GM21367 (cell line): ENCODE measurements at regions not wholly inside any gene's neighbourhood (a gene's known extent, or its start where the extent isn't known, plus 50 kb on each side); places are given as distances from the start of the nearest gene placed in this dataset.
"Not testable (repeated sequence)": the region's sequence is repeated elsewhere in the genome, so short reads cannot be mapped to it uniquely, and the experiment has no call there.

Experiments used
- ATAC-seq: cut with Tn5 transposase; IDR thresholded peaks from one replicate; pipeline ENCODE4 v1.9.1; 2021; ENCODE audit not compliant: unreplicated experiment

DNA sequence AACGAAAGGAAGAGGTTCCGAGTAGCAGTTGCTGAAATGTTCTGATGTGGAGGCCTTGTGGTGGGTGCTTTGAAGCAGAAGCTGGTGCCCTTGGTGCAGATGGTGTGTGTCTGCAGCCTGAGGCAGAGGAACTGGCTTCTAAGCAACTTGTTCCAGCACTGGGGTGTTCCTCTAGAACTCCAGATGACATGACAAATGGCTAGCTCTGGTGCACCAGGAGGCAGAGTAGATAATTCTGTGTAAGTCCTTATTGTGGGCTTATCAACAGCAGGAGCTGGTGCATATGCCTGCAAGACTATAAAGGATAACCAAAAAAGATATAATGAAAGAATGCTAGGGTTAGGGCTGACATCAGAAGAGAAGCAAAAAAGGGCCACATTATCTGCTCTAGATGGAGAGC is 76.5 kb downstream of the ARL5B start:
- no peak for ATAC-seq

GRCh38 chr10:18737236-18737635 is 78.0 kb downstream of the ARL5B start:
- ATAC-seq = no peak

- no peak for ATAC-seq
These were observed 78.6 kb downstream of the ARL5B start for GRCh38 chr10:18737841-18738240.

DNA sequence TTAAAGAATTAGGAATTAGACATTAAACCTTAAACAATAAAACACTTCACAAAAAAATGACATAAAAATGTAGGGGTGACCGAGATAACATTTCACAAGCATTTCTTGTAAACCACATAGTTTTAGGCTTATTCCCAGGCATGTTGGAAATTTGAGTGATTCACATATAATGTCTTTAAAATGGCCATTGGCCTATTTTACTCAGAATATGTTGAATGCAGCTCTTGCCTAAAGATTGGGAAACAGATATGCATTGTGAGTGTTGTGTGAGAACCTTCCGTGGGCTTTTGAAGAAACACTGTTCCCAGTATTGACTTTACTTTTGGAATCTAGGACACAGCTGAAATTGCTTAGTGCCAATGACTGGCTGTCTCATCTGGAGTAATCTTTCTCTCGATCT is 79.6 kb downstream of the ARL5B start:
- ATAC-seq = no peak

- no peak for ATAC-seq
These were observed 84.7 kb downstream of the ARL5B start for GRCh38 chr10:18743926-18744325.

DNA sequence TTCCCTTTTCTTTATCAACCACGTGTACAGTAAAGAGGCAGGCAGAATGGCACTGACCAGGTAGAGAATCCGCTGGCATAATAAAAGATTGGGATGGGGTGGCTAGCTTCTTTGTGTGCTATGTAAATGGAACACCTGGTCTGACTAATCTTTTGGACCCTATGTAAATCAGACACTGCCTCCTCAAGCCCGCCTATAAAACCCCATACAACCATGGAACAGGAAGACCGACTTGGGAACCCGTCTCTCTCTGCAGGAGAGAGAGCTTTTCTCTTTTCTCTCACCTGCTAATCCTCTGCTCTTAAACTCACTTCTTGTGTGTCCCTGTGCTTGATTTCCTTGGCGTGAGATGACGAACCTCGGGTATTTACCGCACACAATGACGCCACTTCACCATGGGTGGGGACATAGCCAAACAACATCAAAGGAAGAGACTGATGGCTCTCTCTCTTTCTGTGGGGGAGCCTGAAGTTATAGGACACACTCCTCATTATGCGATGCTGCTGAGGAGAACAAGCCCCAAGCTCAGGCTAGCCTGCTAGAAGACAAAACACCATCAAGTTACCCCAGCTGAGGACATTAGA is 94.2 kb downstream of the ARL5B start:
- no peak for ATAC-seq

GRCh38 chr10:18759575-18759974 is 100.3 kb downstream of the ARL5B start:
- peak; percentile 83 for ATAC-seq

- no peak for ATAC-seq
These were observed 101.6 kb downstream of the ARL5B start for GRCh38 chr10:18760836-18761235.

DNA sequence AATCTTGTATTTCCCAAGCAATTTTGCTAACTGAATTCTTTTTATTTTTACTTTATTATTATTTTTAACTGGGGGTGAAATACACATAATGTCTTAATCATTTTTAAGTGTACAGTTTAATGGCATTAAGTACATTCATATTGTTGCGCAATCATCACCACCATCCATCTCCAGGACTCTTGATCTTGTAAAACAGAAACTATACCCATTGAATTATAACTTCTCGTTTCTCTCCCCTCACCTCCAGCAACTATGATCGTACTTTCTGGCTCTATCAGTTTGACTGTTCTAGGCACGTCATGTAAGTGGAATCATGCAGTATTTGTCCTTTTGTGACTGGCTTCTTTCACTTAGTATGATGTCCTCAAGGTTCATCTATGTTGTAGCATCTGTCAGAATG is 108.8 kb downstream of the ARL5B start:
- no peak for ATAC-seq

DNA sequence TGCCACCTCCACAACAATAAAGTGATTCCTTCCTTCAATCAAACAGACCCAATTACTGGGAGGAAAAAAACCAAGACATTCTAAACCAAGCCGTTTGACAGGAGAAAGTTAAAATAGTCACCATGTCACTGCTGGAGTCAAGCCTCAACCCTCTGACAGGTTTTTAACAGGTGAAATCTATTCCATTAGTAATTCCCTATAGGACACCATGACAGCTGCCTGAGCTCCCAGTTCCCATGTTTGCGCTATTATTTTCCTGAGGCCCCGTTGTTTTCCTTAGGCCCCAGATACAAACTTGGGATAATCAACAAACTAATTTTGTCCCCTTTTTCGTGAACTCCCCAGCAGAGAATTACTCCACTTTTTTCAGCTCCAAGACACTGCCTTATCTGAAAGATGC is 113.9 kb downstream of the ARL5B start:
- ATAC-seq = no peak

DNA sequence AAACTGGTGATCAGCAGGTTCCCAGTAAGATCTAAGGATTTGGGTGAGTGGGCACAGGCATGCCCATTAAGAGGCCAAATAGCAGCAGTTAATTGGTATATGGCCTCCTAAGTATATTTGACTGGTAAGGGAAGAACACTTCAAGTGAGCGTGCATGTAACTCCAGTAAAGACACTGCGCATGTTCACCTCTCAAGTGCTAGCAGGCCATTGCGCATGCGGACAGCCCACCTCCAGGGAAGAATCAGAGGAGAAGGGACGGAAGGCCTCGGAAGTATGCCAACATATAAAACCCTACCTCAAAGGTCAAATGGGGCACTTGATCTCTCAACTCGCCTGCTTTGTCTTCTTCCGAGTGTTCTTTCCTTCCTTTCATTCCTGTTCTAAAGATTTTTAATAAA is 118.0 kb downstream of the ARL5B start:
- no peak for ATAC-seq

DNA sequence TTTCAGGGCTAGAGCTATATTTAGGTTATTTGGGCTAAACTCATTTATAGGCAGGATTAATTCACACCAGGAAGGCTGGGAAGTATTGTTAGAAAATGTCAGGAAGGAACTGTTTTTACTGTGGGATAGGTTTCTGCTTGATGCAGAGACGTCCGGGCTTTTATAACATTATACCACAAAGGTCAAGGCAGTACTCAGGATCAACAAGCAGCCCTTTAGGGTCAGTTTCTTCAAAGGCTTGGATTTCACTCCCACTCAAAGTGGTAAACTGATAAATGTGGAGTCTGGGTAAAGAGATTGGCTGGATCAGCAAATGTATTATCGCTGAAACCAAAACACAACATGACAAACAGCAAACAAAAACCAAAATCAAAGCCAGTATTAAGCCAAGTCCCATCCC is 127.2 kb downstream of the ARL5B start:
- ATAC-seq = no peak

GRCh38 chr10:18793951-18794350 is 134.7 kb downstream of the ARL5B start:
- ATAC-seq = no peak

GRCh38 chr10:18795549-18795948 is 136.3 kb downstream of the ARL5B start:
- ATAC-seq = no peak

GRCh38 chr10:18797286-18797685 is 138.1 kb downstream of the ARL5B start:
- no peak for ATAC-seq

GRCh38 chr10:18822156-18822555 is 162.9 kb downstream of the ARL5B start:
- no peak for ATAC-seq

GRCh38 chr10:18829259-18829658 is 170.0 kb downstream of the ARL5B start:
- no peak for ATAC-seq

GRCh38 chr10:18830277-18830676 is 171.0 kb downstream of the ARL5B start:
- no peak for ATAC-seq

DNA sequence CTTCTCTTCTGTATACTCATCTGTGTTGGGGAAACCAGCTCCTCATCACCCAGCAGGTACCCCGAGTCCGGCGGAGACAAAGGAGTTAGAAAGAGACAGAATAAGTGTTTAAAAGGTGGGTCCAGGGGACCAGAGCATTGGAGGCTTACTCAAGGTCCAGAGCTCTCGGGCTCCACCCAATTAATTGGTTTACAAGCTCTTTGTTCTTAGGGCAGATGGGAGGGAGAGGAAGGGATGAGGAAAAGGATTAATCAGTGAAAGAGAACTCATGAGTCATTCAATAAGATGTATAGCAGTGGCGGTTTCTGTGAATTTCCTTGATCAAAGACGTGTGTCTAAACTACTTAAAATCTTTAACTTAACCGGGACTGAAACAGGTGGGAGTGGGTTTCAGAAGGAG is 192.0 kb upstream of the MALRD1 start:
- ATAC-seq = not testable (repeated sequence)

- ATAC-seq = no peak
These were observed 188.9 kb upstream of the MALRD1 start for GRCh38 chr10:18859659-18860058.

DNA sequence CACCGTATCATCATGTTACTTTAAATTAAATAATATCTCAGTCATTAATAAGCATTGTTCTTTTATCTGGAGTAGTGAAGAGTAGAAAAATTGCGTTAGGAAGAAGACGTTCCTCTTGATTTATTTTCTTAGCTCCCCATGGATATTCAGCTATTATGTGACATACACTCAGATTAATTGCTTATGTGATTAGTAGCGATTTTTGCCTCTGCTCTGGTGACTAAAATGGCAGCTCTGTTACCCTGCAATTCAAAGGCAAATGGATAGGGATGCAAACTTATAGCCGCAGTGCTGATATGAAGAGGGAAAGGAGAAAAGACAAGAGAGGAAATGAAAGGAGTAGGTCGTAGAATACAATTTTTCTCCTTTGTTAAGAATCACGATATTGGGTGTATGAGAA is 188.4 kb upstream of the MALRD1 start:
- ATAC-seq = no peak

GRCh38 chr10:18860631-18861240 is 187.9 kb upstream of the MALRD1 start:
- ATAC-seq = no peak

DNA sequence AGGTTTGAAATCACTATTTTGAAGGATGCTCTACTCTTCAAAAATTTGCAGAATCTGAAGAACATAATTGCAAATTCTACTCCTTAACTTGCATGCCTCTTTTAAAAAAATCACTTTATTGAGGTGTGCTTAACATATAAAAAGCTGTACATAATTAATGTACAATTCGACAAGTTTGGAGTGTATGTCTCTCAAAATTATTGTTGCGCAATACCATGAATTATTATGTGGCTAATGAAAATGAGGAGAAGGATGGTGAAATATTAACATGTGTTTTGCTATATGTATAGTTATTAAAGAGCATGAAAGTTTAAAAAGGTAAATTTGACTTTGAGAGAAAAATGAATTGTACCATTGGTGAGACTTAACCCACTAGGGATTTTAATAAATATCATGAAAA is 187.2 kb upstream of the MALRD1 start:
- ATAC-seq = no peak
